DMS53 treated with DMSO at 0.1 percent for 48 hours (cell line): ENCODE measurements at regions not wholly inside any gene's neighbourhood (a gene's known extent, or its start where the extent isn't known, plus 50 kb on each side); places are given as distances from the start of the nearest gene placed in this dataset.

Experiments
- DNase-seq: peaks from one replicate; lab custom pipeline; 2025; ENCODE audit not compliant: unreplicated experiment; lab: John Stamatoyannopoulos, UW

DNA sequence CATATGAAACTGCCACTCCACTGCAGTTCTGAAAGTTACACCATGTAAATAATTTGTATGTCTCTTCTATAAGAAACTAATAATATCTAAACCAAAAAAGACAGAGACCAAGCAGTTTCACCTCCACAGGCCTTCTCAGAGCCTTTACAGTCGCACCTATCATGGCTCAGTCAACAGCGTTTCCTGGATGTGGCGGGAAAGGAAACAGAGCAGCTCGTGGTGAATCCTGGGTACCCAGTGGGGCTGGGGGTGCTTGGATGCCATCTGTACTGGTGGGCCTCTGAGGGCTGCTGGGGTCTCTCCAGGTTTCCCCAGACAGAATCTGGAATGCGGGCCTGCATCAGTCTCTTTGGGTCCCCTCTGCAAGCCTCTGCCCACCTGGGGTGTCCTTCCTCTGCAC lies 100.2 kb upstream of the CASZ1 start:
- no peak for DNase-seq

DNA sequence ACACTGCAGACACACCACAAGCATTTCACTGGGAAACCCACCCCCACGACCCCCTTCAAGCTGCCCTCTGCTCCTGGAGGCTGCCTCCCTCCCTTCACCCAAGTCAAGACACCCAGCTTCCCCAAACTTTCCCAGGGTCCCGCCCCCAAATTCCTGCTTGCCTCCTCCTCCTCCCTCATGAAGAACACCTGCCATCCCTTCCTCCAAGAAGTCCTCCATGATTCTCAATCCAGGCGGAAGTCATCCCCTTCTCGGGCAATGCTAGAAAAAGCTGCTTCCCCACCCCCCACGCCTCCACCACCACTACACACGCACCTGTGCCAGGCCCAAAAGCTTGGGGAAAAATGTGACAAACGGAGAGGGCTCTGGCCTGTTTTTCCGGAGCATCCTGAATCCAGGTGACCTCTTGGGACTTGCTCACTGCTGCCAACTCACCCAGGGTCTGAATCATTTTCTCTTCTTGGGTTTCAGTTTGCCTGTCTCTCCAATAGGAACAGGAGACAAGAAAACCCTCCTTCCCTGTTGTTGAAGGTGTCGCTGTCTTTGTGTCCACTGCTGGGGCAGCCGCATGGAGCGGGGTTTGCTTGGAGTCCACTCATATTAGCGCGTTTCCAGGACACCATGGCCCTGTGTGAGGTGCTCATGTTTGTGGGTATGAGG lies 101.0 kb upstream of the CASZ1 start:
- no peak for DNase-seq

DNA sequence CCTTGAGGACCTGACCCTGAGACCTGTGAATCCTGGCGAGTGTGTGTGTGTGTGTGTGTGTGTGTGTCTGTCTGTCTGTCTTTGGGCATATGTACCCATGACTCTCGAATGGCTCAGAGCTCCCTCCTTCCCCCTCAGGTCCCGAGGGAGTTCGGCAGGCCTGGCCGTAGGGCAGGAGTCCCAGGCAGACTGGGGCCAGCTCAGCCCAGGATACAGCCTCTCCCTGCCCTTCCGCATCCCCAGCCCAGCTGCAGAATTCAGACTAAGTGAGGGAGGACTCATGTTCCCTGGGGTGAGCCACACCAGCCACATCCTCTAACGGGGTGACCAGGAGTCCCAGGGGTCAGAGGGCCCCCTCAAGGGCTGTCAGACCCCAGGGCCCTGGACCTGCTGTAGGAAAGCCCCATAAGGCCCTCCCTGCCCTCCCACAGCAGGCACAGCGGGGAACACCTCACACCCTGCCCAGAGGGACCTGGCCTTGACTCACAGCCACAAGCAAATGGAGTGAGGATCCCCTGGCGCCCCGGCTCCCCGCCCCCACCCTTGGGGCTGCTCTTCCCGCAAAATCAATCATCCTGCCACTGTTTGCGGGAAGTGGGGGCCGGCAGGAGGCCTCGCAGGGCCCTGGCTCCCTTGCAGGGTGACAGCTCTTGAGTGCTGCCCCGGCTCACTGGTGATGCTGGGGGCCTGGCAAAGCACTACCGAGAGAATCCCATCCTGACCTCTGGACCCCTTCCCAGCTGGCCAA lies 101.7 kb upstream of the CASZ1 start:
- DNase-seq = no peak

DNA sequence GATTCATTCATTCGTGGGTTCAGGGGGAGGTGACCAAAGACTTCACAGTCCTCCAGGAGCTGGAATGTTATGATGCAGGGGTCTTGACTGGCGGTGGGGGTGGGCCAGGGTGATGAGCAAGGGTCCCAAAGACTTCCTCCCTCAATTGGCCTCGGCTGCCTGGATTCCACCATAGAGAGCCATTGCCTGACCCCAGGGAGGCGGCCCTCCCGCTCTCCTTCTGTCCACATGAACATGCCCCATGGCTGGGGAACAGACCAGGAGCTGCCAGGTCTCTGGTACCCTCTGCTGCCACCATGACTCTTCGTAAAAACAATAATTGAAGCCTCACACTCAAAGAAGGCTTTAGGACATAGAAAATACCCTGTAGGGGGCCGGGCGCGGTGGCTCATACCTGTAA lies 102.5 kb upstream of the CASZ1 start:
- DNase-seq = no peak

DNA sequence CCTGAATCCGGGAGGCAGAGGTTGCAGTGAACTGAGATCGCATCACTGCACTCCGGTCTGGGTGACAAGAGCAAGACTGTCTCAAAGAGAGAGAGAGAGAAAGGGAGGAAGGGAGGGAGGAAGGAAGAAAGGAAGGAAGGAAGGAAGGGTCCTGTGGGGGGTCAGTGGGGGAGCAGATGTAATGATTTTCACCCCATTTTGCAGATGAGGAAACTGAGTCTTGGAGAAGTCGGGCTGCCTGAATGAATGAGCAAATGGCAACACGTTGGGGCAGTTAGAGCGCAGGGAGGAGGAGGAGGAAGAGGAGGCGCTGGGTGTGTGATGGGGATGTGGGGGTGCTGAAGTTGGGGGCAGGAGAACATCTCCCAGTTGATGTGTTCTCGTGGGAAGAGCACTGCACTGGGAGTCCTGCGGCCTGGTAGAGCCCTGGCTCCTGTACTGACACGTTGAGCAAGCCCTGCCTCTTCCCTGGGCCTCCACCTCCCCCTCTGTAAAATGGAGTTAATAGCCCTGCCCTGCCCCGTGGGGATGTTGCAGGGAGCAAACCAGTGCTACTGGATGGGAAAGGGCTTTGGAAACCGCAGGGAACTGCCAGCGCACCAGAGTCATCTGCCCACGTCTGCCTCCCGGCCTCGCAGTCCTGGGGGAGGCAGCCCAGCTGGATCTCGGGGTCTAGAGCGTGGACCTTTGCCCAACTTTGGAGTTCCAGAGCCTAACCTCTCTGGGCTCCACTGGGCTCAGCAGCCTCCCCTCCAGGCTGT lies 103.2 kb upstream of the CASZ1 start:
- DNase-seq = no peak

DNA sequence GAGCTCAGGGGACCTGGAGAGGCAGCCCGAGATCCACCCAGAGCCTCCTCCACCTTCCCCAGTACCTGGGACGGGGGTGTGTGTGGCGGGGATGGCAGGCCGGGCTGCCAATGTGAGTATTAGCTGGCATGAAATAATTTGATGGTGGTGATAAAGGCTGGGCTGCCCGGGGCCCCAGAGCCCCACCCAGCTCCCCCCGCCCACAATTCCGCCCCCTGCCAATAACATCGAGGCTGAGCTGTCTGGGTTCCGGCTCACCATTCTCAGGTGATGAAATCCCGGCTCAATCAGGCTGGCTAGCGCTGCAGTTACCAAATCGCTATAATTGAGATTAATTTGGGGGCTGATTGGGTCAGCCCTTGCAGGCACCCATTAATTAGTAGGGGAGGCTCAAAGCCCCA lies 103.8 kb upstream of the CASZ1 start:
- DNase-seq = no peak

DNA sequence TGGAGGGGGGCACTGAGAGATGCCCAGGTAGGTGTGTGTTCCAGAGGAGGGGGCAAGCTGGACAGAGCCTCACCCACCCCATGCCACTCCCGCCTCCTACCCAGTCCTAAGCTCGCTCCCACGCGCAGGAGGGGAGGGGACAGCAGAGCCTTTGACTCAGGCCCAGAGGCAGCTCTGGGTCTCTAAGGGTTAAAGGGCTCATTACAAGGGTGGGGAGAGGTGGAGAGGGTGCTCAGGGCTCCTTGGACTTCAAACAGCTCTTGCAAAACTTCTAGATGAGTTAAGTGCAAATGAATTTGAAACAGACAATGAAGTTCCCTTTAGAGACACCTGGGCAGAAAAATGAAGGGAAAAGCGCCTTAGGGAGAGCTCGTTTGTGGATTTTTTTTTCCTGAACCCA lies 104.2 kb upstream of the CASZ1 start:
- DNase-seq = no peak

DNA sequence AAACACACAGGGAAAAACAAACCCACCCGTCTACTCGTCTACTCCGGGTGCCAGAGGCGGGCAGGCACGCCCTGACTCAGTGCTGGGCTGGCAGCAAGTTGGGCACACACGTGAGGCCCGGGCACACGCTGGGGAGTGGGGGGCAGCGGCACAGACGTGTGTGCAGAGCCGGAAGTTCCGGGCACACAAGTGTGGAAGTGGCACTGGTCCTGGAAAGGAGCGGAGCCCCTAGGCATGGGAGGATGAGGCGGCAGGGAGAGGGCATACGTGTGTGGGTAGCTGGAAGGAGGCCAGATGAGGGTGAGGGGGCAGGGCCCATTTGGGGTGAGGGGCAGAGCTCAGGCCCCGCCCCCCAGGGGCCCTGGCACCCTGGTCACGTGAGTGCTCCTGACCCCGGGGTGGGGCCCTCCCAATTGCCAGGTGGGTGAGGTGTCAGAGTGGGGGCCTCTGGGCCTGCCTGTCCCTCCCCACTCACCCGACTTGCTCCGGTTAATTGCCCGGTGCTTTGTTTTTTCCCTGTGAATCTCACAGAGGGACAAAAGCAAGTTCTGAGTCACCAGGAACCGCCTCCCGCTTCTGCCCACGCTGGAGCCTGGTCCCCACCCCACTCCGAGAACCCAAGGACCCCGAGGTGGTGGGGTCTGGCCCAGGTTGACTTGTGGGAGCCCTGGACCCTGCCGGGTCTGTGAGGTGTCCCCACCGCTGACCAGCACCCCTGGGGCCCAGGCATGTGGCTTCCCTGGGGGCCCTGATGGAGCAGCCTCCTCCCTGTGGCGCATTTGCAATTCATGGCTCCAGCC lies 104.8 kb upstream of the CASZ1 start:
- DNase-seq = no peak

DNA sequence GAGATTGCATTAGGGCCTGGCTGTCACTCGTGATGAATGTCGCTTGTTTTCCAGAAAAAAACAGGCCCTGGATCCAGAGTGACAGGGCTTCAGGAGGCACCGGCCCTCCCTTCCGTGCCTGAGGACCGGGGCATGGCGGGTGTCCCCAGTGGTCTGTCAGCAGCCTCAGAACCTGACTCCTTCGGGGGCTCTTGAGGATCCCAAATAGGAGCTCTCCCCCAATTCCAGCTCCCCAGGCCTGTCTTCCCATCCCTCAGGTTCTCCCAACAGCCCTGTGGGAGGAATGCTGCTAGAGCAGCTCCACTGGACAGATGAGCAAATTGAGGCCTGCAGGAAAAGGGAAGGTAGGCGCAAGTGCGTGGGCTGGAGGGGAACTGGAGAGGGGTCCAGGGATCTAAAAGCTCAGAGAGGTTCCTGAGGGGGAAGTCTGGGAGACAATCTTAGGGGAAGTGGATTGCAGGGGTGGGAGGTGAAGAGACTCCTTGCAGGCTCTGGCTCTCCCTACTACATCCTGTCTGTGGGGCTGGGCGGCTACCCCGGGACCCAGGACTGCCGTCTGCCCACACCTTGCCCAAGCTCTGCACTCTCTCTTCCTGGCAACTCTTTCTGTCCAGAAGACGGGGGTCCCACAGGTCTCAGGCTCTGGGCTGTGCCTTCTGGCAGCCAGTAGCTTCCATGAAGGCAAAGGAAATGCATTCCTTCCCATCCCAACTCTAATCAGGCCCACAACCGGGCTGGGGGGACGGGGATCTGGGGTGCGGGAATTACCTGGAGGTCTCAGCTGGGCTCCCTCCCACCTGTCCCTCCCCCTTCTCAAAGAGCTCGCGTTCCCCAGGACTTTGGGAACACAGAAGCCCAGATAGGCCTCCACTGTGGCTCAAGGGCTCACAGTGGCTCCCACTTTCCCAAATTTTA lies 105.7 kb upstream of the CASZ1 start:
- no peak for DNase-seq

DNA sequence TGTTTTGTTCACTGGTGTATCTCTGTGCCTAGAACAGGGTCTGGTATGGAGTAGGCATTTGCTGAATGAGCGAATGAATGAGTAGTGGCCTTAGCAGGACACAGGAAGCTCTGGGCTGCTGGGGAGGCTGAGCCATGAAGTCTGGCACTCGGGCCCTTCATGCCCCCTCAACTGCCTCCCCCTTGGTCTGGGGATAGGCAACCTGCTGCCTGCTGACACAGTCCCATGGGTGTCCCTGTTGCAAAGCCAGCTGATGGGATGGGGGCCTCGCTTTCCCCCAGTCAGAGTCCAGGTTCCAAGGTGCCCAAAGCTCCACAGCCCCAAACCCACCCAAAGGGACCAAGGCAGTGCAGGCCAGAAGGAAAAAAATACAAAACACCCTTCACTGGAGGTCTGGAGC lies 107.0 kb upstream of the CASZ1 start:
- DNase-seq = no peak

DNA sequence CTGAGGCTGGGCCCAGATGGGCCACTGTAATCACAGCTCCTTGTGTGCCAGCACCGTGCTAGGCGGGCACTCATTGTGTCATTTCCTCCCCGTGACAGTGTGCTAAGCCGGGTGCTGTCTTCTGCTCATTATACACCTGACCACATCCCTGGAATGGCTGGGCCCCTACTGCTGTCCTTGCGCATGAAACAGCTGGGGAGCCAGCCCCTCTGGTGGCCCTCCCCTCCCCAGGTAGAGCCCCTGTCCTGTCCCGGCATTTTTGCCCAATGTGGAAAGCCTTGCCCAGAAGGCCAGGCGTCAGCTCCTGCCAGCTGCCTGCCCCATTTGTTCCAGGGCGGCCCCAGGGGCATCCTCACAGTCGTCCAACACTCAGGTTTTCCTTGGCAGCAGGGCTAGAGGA lies 107.4 kb upstream of the CASZ1 start:
- no peak for DNase-seq

DNA sequence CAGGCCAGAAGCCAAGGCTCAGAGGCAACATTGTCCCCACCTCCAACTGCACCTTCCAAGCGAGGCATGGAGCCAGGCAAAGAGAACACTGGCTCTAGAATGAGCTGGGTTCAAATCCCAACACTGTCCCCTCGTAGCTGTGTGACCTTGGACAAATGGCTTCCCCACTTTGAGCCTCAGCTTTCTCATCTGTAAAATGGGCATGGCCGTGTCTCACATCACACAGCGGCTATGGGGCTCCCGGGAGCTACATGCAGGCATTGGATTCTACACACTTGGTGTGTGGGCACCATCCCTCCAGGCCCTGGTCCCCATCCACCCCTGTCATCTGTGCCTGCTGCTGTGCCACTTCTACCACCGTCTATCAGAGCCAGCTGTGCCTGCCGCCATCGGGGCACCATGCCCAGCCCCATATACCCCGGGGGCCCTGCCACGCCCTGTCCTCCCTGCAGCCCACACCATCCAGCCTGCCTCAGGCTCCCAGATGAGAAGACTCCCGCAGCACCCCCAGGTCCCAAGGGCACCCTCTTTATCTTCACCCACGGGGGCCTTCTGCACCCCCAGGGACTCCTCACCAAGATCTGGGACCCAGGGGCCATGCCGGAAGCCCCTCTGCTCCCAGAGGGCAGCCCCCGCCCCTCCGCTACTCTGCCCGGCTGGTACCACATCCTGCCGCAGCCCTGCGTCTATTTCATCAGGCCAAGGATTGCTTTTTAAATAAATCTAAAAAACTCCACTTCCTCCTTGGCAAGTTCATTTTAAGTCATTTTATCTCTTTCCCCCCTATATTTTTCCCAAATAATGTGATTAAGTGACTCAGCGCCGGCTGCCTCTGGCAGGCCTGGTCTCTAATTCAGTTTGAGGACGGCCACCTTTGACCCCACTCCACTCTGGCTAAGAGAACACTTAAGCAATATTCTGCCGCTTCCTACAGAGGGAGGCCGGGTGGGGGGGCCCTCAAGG lies 107.8 kb upstream of the TARDBP start:
- no peak for DNase-seq

DNA sequence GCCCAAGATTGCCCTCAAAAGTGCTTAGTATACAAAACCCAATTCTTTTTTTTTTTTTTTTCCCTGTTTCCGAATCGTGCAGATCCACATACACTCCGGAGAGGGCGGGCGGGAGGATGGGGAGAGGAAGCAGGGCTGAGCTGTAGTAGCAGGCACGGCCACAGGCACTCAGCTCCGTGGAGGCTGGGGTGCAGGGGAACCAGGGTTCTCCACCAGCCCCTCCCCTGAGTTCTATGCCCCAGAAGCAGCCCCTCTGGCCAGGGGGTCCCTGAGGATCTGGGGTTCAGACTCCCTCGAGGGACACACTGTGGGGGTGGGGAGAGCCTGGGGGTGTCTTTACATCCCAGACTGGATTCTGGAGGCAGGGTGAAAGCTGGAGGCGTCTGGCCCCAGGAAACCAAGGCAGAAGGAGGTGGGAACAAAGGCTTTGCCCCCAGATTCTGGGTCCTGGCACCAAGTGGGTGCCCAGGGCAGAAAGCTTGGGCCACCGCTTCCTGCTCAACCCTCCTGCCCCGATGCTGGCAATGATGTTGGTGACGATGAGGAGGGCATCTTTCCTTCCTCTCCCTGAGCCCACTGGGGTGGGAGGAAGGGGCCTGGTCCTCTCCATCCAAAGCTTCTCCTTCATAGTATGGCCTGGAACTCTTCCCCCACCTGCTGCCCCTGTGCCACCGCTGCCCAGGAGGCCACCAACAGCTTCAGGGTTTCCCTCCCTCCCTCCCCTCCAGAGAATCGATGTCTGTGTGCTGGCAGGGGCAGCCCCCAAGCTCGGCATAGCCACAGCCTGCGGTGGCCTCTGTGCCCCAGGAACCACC lies 106.4 kb upstream of the TARDBP start:
- DNase-seq = no peak

DNA sequence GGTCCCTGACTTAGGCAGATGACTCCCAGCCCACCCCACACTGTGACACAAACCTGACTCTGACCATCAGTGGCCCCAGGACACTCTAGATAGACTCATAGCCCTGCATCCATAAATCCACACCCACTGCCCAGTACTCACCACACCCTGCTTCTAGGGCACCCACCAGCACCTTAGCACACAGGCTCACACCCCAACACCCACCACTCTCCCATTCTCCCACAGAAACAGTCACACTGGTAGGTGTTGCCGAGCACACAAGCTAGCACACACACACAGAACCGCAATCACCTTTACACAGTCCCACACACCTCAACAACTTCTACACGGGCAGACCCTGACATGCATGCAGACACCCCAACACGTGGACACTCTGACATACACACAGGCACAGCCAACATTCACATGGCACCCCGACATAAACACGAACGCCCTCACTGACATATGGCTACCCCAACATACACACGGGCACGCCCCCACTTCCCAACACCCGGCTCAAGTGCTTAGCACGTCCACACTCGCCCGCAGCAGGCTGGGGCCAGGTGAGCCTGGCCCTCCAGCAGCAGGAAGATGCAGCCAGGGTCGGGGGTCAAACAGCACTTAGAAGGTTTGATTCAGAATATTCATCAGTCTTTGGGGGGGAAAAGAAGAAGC lies 105.5 kb upstream of the TARDBP start:
- no peak for DNase-seq

DNA sequence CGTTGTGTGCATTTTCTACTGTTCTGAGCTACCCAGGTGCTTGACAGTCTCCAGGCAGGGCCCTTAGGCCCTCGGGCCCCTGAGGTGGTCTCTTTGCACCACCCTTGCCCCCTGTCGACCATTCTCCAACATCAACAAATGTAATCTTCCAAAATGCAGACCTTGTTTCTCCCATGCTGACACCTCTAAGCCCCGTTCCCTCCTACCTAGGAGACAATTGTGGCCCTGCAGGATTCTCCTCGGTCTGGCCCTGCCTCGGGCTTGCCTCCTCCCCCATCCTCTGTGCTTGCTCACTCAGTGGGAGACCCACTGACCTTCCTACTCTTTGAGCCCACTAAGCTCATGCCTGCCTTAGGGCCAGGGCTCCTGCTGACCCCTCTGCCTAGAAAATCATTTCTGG lies 104.2 kb upstream of the TARDBP start:
- DNase-seq = no peak

DNA sequence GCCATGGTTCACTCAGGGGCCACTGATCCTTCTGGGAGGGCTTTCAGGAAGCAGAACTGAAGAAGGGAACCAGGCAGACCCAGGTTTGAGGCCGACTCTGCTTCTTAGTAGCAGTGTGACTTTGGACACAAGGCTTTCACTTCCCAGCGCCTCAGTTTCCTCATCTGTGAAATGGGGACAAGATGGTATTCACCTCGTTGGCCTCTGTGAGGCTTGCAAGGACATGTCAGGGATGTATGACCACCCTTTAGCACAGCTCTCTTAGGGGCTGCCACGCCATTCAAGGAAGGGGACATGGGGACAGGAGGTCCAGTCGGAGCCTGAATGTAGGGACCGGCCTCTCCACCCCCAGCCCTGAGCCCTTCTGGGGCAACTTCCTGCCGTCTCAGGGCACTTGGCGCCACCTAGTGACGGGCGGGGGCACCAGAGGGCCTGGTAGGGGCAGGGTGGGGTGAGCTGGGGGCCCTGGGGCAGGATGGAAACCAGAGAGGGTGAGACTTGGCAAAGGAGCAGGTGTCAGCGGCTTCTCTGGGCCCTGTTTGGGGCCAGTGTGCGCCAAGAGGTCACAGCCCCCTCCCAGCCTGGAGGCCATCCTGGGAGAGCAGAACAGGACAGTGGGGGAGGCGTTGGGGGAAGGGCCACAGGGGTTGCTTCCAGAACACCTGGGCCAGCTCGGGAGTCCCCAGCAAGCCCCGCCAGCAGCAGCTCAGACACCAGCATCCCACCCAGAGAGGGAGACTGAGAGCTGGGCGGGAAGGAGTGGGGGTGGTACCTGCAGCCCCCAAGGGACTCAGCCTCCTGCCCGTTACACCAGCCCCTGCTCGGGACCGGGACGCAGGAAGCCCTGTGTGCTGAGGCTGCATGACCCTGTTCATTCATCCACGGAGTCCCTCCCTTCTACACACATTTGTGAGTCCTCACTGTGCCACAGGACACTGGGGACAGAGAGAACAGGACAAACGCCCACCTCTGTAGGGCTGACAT lies 102.5 kb upstream of the TARDBP start:
- peak; percentile 11 for DNase-seq
